Vagina (tissue), 2 donors: ENCODE measurements at regions not wholly inside any gene's neighbourhood (a gene's known extent, or its start where the extent isn't known, plus 50 kb on each side); places are given as distances from the start of the nearest gene placed in this dataset.

Experiments used
- DNase-seq, 2 donors: peaks; one replicate each; pipeline ENCODE4 v3.0.0-alpha.2; 2017; ENCODE audit errors: extremely low spot score in 2 of 2
- H3K27ac ChIP-seq: fragments of 200-600 bp; sonication (generic); one replicate; pipeline ENCODE4 v1.5.1; 2019
- H3K27me3 ChIP-seq: fragments of 200-600 bp; sonication (generic); one replicate; pipeline ENCODE4 v1.5.1; 2019
- H3K36me3 ChIP-seq, 2 donors: fragments of 200-600 bp; sonication (generic); one replicate each; pipeline ENCODE4 v1.5.1; 2017 to 2019
- H3K4me1 ChIP-seq: fragments of 200-600 bp; sonication (generic); one replicate; pipeline ENCODE4 v1.5.1; 2019
- H3K4me3 ChIP-seq, 2 donors: fragments of 200-600 bp; sonication (generic); 1 replicate in 1 of 2; 2 replicates in 1 of 2; pipeline ENCODE4 v1.5.1; 2016 to 2019
- H3K9me3 ChIP-seq: fragments of 200-600 bp; sonication (generic); one replicate; pipeline ENCODE4 v1.5.1; 2019
- POLR2A ChIP-seq, 2 donors: fragments of 450-650 bp; IDR thresholded peaks; one replicate each; pipeline ENCODE4 v1.6.1; 2017; ENCODE audit warnings: antibody characterized with exemption in 2 of 2, mild to moderate bottlenecking in 2 of 2, moderate library complexity in 2 of 2
- POLR2AphosphoS5 ChIP-seq, 2 donors: sonication (generic); formaldehyde crosslinking; IDR thresholded peaks; one replicate each; pipeline ENCODE4 v1.9.0; 2017; ENCODE audit warnings: antibody characterized with exemption in 2 of 2, mild to moderate bottlenecking in 2 of 2, low read depth in 1 of 2; ENCODE audit not compliant: insufficient read depth in 1 of 2
- intact Hi-C: fragments of 100-400 bp; cut with DNase I; formaldehyde crosslinking; loops from one replicate; pipeline ENCODE4 v1.15.1; 2023
- TF ChIP-seq, protein P1 (sequence below), 3 experiments: fragments of 450-650 bp in 2 of 3; fragments of 200-600 bp in 1 of 3; sonication (generic) in 1 of 3; IDR thresholded peaks; one replicate each; pipeline ENCODE4 v1.5.1; 2017 to 2019; ENCODE audit warnings: antibody characterized with exemption in 3 of 3, mild to moderate bottlenecking in 2 of 3, moderate library complexity in 2 of 3

DNA sequence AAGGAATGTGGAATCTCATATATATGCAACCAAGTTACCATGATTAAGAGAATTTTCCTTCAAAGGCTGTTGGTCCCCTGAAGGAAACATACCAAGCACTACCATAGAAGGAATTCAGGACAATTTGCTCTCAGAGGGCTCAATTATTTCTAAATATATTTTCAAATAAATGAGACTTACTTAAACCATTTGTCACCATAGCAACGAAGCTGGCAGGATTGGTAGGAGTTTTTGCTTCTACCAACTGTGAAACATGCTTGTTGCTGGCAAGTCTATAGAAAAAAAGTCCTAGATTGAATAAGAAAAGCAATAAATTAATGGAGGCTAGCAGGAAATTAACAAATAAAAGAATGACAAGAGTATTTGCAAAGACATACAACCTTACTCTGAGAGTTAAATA lies 156.9 kb upstream of the NPSR1 start:
- H3K4me1 ChIP-seq, result no peaks in the 10 kb centered on the region
- no peak for DNase-seq
- H3K27ac ChIP-seq, result no peak overlapping the region
- no peak overlapping the region for H3K4me3 ChIP-seq
- no peak for TF ChIP-seq POLR2AphosphoS5 (IDR thresholded peaks at IDR 0.05; ENCODE audit: insufficient read depth in 1 of 2, low read depth in 1 of 2)
- no peak for TF ChIP-seq POLR2A (IDR thresholded peaks at IDR 0.05)
- TF ChIP-seq, protein P1, sequence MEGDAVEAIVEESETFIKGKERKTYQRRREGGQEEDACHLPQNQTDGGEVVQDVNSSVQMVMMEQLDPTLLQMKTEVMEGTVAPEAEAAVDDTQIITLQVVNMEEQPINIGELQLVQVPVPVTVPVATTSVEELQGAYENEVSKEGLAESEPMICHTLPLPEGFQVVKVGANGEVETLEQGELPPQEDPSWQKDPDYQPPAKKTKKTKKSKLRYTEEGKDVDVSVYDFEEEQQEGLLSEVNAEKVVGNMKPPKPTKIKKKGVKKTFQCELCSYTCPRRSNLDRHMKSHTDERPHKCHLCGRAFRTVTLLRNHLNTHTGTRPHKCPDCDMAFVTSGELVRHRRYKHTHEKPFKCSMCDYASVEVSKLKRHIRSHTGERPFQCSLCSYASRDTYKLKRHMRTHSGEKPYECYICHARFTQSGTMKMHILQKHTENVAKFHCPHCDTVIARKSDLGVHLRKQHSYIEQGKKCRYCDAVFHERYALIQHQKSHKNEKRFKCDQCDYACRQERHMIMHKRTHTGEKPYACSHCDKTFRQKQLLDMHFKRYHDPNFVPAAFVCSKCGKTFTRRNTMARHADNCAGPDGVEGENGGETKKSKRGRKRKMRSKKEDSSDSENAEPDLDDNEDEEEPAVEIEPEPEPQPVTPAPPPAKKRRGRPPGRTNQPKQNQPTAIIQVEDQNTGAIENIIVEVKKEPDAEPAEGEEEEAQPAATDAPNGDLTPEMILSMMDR (IDR thresholded peaks at IDR 0.05), result no peak
- intact Hi-C loops, result no loop called here
- no peaks in the 10 kb centered on the region for H3K9me3 ChIP-seq
- no peaks in the 10 kb centered on the region for H3K36me3 ChIP-seq
- H3K27me3 ChIP-seq, result no peaks in the 10 kb centered on the region

DNA sequence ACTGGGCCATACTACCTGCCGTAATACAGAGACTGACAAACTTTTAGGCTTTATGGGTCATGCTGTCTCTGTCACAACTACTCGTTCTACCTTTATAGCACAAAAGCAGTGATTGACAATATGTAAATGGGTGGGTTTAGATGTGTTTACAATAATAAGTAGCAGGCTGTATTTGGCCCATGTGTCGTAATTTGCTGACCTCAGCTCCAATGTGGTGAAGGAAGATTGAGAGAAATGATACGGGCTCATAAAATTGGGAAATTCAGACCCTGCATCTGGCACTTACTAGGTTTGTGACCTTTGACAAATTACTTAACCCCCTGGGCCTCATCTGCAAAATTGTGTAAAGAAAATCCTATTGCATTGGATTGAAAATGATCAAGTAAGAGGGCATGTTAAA lies 150.8 kb upstream of the NPSR1 start:
- H3K27me3 ChIP-seq, result no peaks in the 10 kb centered on the region
- no peaks in the 10 kb centered on the region for H3K4me1 ChIP-seq
- TF ChIP-seq, protein P1 (IDR thresholded peaks at IDR 0.05), result no peak
- TF ChIP-seq POLR2A (IDR thresholded peaks at IDR 0.05), result no peak
- no peak for TF ChIP-seq POLR2AphosphoS5 (IDR thresholded peaks at IDR 0.05; ENCODE audit: insufficient read depth in 1 of 2, low read depth in 1 of 2)
- no peak overlapping the region for H3K27ac ChIP-seq
- H3K9me3 ChIP-seq, result no peaks in the 10 kb centered on the region
- H3K36me3 ChIP-seq, result no peaks in the 10 kb centered on the region
- intact Hi-C loops, result no loop called here
- DNase-seq, result no peak
- no peak overlapping the region for H3K4me3 ChIP-seq

DNA sequence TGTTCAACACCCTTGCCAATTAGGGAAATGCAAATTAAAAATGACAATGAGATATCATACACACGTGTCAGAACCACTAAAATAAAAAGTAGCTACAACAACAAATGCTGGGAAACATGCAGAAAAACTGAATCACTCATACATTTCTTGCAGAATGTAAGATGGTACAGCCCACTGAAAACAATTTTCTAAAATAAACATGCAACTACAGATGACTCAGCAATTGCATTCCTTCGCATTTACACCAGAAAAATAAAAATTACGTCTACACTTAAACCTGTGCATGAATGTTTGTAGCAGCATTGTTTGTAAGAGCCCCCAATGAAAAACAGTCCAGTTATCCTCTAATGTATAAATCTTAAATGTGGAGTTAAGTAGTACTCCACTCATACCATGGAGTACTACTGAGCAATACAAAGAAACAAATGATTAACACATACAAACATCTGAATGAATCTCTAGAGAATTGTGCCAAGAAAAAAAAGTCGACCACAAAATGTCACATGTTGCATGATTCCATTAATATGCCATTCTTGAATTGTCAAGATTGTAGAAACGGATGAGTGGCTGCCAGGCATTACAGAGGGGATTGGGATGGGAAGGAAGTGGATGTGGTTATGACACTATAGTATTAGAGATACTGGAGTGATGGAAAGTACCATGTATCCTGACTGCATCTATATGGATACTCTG lies 134.6 kb upstream of the NPSR1 start:
- no peaks in the 10 kb centered on the region for H3K9me3 ChIP-seq
- no peaks in the 10 kb centered on the region for H3K27me3 ChIP-seq
- H3K27ac ChIP-seq, result no peak overlapping the region
- TF ChIP-seq POLR2A (IDR thresholded peaks at IDR 0.05) (no peak), POLR2AphosphoS5 (IDR thresholded peaks at IDR 0.05; ENCODE audit: insufficient read depth in 1 of 2, low read depth in 1 of 2) (no peak)
- TF ChIP-seq, protein P1 (IDR thresholded peaks at IDR 0.05), result no peak
- H3K36me3 ChIP-seq, result no peaks in the 10 kb centered on the region
- no peak overlapping the region for H3K4me3 ChIP-seq
- H3K4me1 ChIP-seq, result no peaks in the 10 kb centered on the region
- intact Hi-C loops, result no loop called here
- no peak for DNase-seq

DNA sequence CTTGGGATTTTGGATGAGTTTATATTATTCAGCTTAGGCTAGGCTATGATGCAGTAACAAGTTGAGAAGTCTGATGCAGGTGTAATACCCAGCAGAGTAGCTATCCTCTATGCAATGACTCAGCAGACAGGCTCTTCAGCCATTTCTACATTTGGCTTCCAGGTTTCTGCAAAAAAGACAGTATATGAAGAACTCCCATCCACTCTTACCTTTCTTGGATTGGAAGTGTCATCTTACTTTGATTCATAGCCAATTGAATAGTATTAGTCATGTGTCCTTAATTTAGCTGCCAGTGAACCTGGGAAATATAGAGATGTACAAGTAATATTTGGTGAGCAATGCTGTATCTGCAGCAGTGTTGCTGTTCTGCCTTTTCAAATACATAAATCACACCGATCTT lies 127.8 kb upstream of the NPSR1 start:
- no peak for DNase-seq
- H3K27ac ChIP-seq, result no peak overlapping the region
- no peaks in the 10 kb centered on the region for H3K9me3 ChIP-seq
- H3K4me3 ChIP-seq, result no peak overlapping the region
- intact Hi-C loops, result no loop called here
- TF ChIP-seq POLR2A (IDR thresholded peaks at IDR 0.05) (no peak), POLR2AphosphoS5 (IDR thresholded peaks at IDR 0.05; ENCODE audit: insufficient read depth in 1 of 2, low read depth in 1 of 2) (no peak)
- TF ChIP-seq, protein P1 (IDR thresholded peaks at IDR 0.05), result no peak
- H3K27me3 ChIP-seq, result no peaks in the 10 kb centered on the region
- H3K4me1 ChIP-seq, result no peaks in the 10 kb centered on the region
- no peaks in the 10 kb centered on the region for H3K36me3 ChIP-seq

DNA sequence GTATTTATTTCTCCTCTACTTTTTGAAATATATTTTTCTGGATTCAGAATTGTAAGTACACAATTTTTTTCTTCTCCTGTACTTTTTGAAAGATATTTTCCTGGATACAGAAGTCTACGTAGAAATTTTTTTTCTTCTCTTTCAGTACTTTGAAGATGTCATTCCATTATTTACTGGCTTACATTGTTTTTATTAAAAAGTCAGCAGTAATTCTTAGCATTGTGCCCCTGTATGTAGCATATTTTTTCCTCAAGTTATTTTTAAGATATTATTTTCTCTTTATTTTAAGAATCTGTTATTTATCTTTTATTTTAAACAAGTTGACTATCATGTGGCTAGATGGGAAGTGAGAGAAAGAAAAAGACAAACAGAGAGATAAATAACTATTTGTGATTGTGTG lies 119.0 kb upstream of the NPSR1 start:
- no peaks in the 10 kb centered on the region for H3K4me1 ChIP-seq
- H3K36me3 ChIP-seq, result no peaks in the 10 kb centered on the region
- no peaks in the 10 kb centered on the region for H3K9me3 ChIP-seq
- H3K4me3 ChIP-seq, result no peak overlapping the region
- DNase-seq, result no peak
- no peaks in the 10 kb centered on the region for H3K27me3 ChIP-seq
- H3K27ac ChIP-seq, result no peak overlapping the region
- intact Hi-C loops, result no loop called here
- TF ChIP-seq POLR2AphosphoS5 (IDR thresholded peaks at IDR 0.05; ENCODE audit: insufficient read depth in 1 of 2, low read depth in 1 of 2), result no peak
- TF ChIP-seq POLR2A (IDR thresholded peaks at IDR 0.05), result no peak
- TF ChIP-seq, protein P1 (IDR thresholded peaks at IDR 0.05), result no peak
